A673 (cell line): ENCODE measurements at regions not wholly inside any gene's neighbourhood (a gene's known extent, or its start where the extent isn't known, plus 50 kb on each side); places are given as distances from the start of the nearest gene placed in this dataset.

Experiments
- EZH2 ChIP-seq: fragments of 200-600 bp; sonication (generic); IDR thresholded peaks from 2 replicates; pipeline ENCODE4 v1.6.1; 2017; ENCODE audit warnings: borderline replicate concordance, low read depth, mild to moderate bottlenecking, mixed read lengths, antibody characterized with exemption, low read length; ENCODE audit not compliant: poor library complexity, severe bottlenecking
- TF ChIP-seq, protein P1 (sequence below): fragments of 300-800, 200-600 bp; sonication (generic); conservative IDR thresholded peaks from 2 replicates; pipeline ENCODE4 v1.5.1; 2017; ENCODE audit warnings: low read depth, mild to moderate bottlenecking, antibody characterized with exemption, low read length, moderate library complexity, mixed read lengths

DNA sequence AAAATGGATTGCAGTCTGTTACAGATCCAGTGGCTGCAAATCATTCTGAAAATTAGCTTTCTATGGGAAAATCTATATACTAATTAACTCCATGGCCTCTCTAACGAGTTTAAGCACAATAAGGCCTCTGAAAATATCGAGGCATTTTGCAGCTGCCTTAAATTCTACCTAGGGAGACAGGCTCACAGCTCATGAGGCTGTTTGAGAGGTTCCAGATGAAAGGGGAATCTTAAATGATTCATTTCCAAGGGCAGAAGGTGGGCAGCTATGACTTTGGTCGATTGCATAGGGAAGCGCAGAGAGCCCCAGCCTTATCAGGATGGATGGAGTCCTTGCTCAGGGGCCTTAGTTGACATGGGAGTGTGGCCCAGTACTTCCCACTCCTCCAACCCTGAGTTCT, 216.8 kb upstream of the POU3F1 start:
- TF ChIP-seq, protein P1, sequence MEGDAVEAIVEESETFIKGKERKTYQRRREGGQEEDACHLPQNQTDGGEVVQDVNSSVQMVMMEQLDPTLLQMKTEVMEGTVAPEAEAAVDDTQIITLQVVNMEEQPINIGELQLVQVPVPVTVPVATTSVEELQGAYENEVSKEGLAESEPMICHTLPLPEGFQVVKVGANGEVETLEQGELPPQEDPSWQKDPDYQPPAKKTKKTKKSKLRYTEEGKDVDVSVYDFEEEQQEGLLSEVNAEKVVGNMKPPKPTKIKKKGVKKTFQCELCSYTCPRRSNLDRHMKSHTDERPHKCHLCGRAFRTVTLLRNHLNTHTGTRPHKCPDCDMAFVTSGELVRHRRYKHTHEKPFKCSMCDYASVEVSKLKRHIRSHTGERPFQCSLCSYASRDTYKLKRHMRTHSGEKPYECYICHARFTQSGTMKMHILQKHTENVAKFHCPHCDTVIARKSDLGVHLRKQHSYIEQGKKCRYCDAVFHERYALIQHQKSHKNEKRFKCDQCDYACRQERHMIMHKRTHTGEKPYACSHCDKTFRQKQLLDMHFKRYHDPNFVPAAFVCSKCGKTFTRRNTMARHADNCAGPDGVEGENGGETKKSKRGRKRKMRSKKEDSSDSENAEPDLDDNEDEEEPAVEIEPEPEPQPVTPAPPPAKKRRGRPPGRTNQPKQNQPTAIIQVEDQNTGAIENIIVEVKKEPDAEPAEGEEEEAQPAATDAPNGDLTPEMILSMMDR: no peak
- no peak for TF ChIP-seq EZH2
